ENCODE measurements at regions not wholly inside any gene's neighbourhood (a gene's known extent, or its start where the extent isn't known, plus 50 kb on each side); places are given as distances from the start of the nearest gene placed in this dataset.
"Not testable (repeated sequence)": the region's sequence is repeated elsewhere in the genome, so short reads cannot be mapped to it uniquely, and the experiment has no call there.

- WGBS, 2 donors = 34% methylated on average over 3 of the region's 3 CpGs
- ATAC-seq (ENCODE audit: low FRiP score) (peak; percentile 82), DNase-seq (no peak)
- no peaks in the 10 kb centered on the region for H3K27me3 ChIP-seq (ENCODE audit: control insufficient read depth in 1 of 2, insufficient read depth in 2 of 2, low read length in 1 of 2)
- H3K9me3 ChIP-seq (ENCODE audit: control insufficient read depth, low read length) = no peaks in the 10 kb centered on the region
- H3K27ac ChIP-seq (ENCODE audit: low read depth in 1 of 2, low read length in 2 of 2) = no peak overlapping the region
- no peaks in the 10 kb centered on the region for H3K4me1 ChIP-seq (ENCODE audit: control insufficient read depth in 1 of 2, insufficient read depth in 2 of 2, low read length in 2 of 2)
- no peak overlapping the region for H3K4me3 ChIP-seq (ENCODE audit: low read length in 2 of 2)
- intact Hi-C loops (cut with DNase I) = loop anchor here (2.0 to 10.0 kb wide), 3 partner anchors 114 to 174 kb away; no protein-coding TSS in a partner anchor
- H3K36me3 ChIP-seq (ENCODE audit: control insufficient read depth in 1 of 2, insufficient read depth in 2 of 2, low read length in 1 of 2) = no peaks in the 10 kb centered on the region
Measured at GRCh38 chr7:29748286-29749099, 57.8 kb upstream of the WIPF3 start.

DNA sequence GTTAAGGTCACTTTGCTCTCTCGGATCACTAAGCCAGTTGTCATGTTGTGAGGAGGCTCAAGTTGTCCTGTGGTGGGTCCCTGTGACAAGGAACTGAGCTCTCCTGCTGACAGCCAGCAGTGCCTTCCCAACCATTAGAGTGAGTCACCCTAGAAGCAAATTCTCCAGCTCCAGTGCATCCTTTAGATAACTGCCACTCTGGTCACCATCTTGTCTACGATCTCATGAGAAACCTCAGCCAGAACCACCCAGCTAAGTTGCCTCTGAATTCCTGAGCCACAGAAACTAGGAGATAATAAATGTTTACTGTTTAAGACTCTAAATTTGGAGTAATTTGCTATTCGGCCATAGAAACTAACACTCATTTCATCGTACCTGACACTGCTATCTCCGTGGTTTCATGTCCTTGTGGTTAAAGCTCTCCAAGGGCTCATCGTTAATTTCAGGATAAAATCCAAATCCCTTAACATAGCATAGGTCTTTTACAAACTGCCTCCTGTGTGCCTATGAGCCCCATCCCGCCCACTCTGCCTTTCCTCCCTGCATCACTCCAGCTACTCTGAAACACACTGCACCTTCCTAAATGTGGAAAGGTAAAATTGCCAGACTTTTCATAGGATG, 56.5 kb upstream of the WIPF3 start:
- H3K27ac ChIP-seq (ENCODE audit: low read depth in 1 of 2, low read length in 2 of 2) = no peak overlapping the region
- no peaks in the 10 kb centered on the region for H3K36me3 ChIP-seq (ENCODE audit: control insufficient read depth in 1 of 2, insufficient read depth in 2 of 2, low read length in 1 of 2)
- ATAC-seq (ENCODE audit: low FRiP score) (no peak), DNase-seq (no peak)
- 82 to 87% methylated on average over 7 of the region's 7 CpGs for WGBS, 2 donors
- H3K9me3 ChIP-seq (ENCODE audit: control insufficient read depth, low read length) = no peaks in the 10 kb centered on the region
- intact Hi-C loops (cut with DNase I) = loop anchor here (2.0 to 10.0 kb wide), 4 partner anchors 115 to 312 kb away; no protein-coding TSS in a partner anchor
- no peaks in the 10 kb centered on the region for H3K4me1 ChIP-seq (ENCODE audit: control insufficient read depth in 1 of 2, insufficient read depth in 2 of 2, low read length in 2 of 2)
- H3K27me3 ChIP-seq (ENCODE audit: control insufficient read depth in 1 of 2, insufficient read depth in 2 of 2, low read length in 1 of 2) = no peaks in the 10 kb centered on the region
- H3K4me3 ChIP-seq (ENCODE audit: low read length in 2 of 2) = no peak overlapping the region

DNA sequence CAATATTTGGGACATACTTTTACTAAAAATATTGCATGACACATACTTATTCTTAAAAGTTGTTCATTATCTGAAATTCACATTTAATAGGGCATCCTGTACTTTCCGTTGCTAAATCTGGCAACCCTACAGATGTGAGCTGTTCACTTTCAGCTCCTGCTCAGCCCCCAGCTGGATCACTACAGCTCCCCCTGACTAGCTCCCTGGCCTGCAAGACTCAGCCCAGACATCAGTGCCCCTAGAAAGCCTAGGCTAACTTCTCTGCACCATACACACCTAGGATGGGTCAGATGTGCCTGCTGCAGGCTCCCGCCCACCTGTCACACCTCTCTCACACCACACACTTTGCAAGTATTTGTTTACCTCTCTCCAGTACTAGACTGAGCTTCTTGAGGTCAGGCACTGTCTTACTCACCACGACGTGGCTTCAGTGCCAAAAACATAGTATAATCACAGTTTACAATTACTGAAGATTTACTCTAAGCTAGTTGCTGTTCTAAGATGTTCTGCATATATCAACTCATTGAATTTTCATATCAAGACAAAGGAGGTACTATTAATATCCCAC, 55.9 kb upstream of the WIPF3 start:
- not testable (repeated sequence) for H3K4me1 ChIP-seq (ENCODE audit: control insufficient read depth in 1 of 2, insufficient read depth in 2 of 2, low read length in 2 of 2); H3K4me3 ChIP-seq (ENCODE audit: low read length in 2 of 2); H3K27me3 ChIP-seq (ENCODE audit: control insufficient read depth in 1 of 2, insufficient read depth in 2 of 2, low read length in 1 of 2); ATAC-seq (ENCODE audit: low FRiP score); H3K36me3 ChIP-seq (ENCODE audit: control insufficient read depth in 1 of 2, insufficient read depth in 2 of 2, low read length in 1 of 2); DNase-seq; H3K27ac ChIP-seq (ENCODE audit: low read depth in 1 of 2, low read length in 2 of 2); H3K9me3 ChIP-seq (ENCODE audit: control insufficient read depth, low read length)
- intact Hi-C loops (cut with DNase I) = loop anchor here in 1 of 2 donors (5.0 kb wide), 1 partner anchor 312 kb away; no protein-coding TSS in a partner anchor
- 59 to 63% methylated on average over 4 of the region's 4 CpGs for WGBS, 2 donors

DNA sequence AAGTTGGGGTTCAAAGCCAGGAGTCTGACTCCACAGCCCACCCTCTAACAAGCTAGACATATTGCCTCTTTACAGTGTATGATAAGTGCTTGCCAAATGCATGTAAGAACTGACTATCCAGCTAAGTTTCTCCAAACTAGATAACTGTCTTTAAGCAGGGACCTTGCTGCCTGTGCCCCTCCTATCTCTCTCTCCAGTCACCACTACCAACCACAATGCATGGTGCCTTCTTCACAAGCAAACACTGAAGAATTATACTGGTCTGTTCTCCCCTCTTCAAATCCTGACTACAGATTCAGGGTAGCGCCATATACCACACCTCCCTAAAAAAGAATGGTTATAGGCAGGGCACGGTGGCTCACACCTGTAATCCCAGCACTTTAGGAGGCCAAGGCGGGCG, 55.3 kb upstream of the WIPF3 start:
- H3K4me3 ChIP-seq (ENCODE audit: low read length in 2 of 2); DNase-seq; H3K27me3 ChIP-seq (ENCODE audit: control insufficient read depth in 1 of 2, insufficient read depth in 2 of 2, low read length in 1 of 2); H3K36me3 ChIP-seq (ENCODE audit: control insufficient read depth in 1 of 2, insufficient read depth in 2 of 2, low read length in 1 of 2); H3K27ac ChIP-seq (ENCODE audit: low read depth in 1 of 2, low read length in 2 of 2); H3K4me1 ChIP-seq (ENCODE audit: control insufficient read depth in 1 of 2, insufficient read depth in 2 of 2, low read length in 2 of 2); ATAC-seq (ENCODE audit: low FRiP score); H3K9me3 ChIP-seq (ENCODE audit: control insufficient read depth, low read length): not testable (repeated sequence)
- 93 to 98% methylated on average over 4 of the region's 4 CpGs for WGBS, 2 donors
- intact Hi-C loops (cut with DNase I) = loop anchor here in 1 of 2 donors (5.0 kb wide), 1 partner anchor 311 kb away; no protein-coding TSS in a partner anchor

DNA sequence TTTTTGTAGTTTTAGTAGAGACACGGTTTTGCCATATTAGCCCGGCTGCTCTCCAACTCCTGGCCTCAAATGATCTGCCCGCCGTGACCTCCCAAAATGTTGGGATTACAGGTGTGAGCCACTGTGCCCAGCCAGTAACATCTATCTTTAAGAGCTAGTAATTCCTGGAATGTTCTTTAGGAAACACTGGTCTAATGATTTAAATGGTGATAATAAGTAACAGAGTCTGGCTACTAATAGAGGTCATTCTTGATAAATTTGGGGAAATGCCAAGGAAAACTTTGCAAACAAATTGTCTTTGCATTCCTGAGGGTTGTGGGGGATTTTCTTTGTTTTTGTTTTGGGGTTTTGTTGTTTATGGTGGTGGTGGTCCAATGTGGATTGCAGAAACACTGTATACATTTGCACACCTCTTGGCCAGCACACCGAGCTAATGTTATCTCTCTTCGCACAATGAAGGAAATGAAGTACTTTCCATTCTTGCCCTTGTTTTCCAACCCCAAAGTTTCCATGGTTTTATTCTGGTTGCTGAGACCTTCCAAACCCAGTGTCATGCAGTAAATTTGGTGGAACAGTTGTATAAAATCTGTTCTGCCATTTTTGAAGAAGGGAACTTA, 51.3 kb upstream of the WIPF3 start:
- H3K27me3 ChIP-seq (ENCODE audit: control insufficient read depth in 1 of 2, insufficient read depth in 2 of 2, low read length in 1 of 2) = no peaks in the 10 kb centered on the region
- DNase-seq (no peak), ATAC-seq (ENCODE audit: low FRiP score) (no peak)
- H3K36me3 ChIP-seq (ENCODE audit: control insufficient read depth in 1 of 2, insufficient read depth in 2 of 2, low read length in 1 of 2) = no peaks in the 10 kb centered on the region
- 57 to 65% methylated on average over 6 of the region's 6 CpGs for WGBS, 2 donors
- H3K4me1 ChIP-seq (ENCODE audit: control insufficient read depth in 1 of 2, insufficient read depth in 2 of 2, low read length in 2 of 2) = no peaks in the 10 kb centered on the region
- H3K4me3 ChIP-seq (ENCODE audit: low read length in 2 of 2) = no peak overlapping the region
- no peak overlapping the region for H3K27ac ChIP-seq (ENCODE audit: low read depth in 1 of 2, low read length in 2 of 2)
- intact Hi-C loops (cut with DNase I) = loop anchor here in 1 of 2 donors (5.0 kb wide), 1 partner anchor 307 kb away; no protein-coding TSS in a partner anchor
- no peaks in the 10 kb centered on the region for H3K9me3 ChIP-seq (ENCODE audit: control insufficient read depth, low read length)

Small RNA genes lying in the stretch of these regions (microRNA-seq; reads per million reads assigned to microRNA genes)
- 2.0 to 6.0 reads per million in 2 donors for gene MIR550A3

Measured in aorta (tissue), 5 donors.